Dendritic cell treated with granulocyte-macrophage colony-stimulating factor and Interleukin-4, amounts not matched to agents 40 ng/mL and 50 ng/mL, for 4 days (primary cell): ENCODE measurements at regions not wholly inside any gene's neighbourhood (a gene's known extent, or its start where the extent isn't known, plus 50 kb on each side); places are given as distances from the start of the nearest gene placed in this dataset.

Experiments
- H3K27ac Mint-ChIP-seq: one replicate; pipeline ENCODE4 v1.8.0; 2022; ENCODE audit warnings: mild to moderate bottlenecking, mixed read lengths
- H3K27me3 Mint-ChIP-seq: one replicate; pipeline ENCODE4 v1.8.0; 2022; ENCODE audit warnings: mild to moderate bottlenecking, mixed read lengths
- H3K36me3 Mint-ChIP-seq: one replicate; pipeline ENCODE4 v1.8.0; 2022; ENCODE audit warnings: low read depth, mixed read lengths
- H3K4me1 Mint-ChIP-seq: one replicate; pipeline ENCODE4 v1.8.0; 2022; ENCODE audit warnings: low read depth, mixed read lengths
- H3K4me3 Mint-ChIP-seq: one replicate; pipeline ENCODE4 v1.8.0; 2022; ENCODE audit warnings: mild to moderate bottlenecking, moderate library complexity, mixed read lengths
- H3K9me3 Mint-ChIP-seq: one replicate; pipeline ENCODE4 v1.8.0; 2022; ENCODE audit warnings: mixed read lengths
- intact Hi-C: fragments of 100-400 bp; cut with micrococcal nuclease; formaldehyde crosslinking; loops from one replicate; pipeline ENCODE4 v1.15.0; 2022

DNA sequence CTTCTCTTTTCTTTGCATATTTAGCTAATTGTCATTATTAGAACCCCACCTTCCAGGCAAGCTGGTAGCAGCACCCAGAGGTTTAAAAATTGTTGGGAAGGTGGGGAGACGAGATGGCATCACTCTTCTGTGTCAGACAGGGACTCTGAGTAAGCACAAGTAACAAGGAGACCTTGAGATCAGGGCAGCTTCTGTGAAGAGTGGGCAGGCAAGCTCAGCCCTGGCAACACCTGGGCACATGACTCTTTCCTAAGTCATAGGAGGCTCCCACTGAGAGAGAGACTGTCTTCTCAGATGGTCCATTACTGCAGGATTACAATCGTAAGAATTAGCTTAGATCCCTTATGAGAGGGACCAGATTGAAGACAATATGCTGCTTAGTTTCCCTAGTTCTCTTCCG is 183.5 kb downstream of the BRINP2 start:
- Mint-ChIP-seq H3K9me3 (no peaks in the 10 kb centered on the region), H3K4me1 (no peaks in the 10 kb centered on the region), H3K4me3 (no peak overlapping the region), H3K27ac (no peak overlapping the region), H3K27me3 (no peaks in the 10 kb centered on the region), H3K36me3 (no peaks in the 10 kb centered on the region)
- intact Hi-C loops: no loop called here

DNA sequence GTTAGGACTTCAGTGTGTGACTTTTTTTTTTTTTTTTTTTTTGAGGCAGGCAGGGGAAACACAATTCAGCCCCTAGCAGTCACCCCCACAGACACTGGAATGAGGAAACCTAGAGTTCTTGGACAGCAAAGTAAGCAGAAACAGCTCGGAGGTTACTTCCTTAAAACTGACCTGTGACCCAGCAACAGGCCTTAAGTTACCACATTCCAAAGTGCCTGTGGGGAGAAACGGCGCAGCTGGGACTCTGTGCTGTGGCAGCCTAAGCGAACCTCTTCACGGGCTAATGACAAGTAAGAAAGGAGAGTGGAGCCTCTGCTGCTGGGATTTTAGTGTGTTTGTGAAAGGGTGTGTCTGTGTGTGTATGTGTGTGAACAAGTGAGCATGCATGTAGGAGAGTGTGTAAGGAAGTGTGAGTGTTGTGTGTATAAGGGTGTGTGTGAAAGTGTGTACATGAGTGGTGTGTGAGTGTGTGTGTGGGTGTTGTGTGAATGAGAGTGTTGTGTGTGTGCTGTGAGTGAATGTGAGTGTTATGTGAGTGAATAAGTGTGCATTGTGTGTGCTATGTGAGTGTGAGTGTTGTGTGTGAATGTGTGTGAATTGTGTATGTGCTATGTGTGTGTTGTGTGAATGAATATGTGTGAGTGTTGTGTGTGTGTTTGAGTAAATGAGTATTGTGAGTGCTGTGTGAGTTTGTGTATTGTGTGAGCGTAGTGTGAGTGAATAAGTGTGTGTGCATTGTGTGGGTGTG is 180.8 kb downstream of the BRINP2 start:
- no peak overlapping the region for H3K27ac Mint-ChIP-seq
- H3K4me3 Mint-ChIP-seq: no peak overlapping the region
- no peaks in the 10 kb centered on the region for H3K27me3 Mint-ChIP-seq
- no peaks in the 10 kb centered on the region for H3K4me1 Mint-ChIP-seq
- intact Hi-C loops: no loop called here
- no peaks in the 10 kb centered on the region for H3K9me3 Mint-ChIP-seq
- H3K36me3 Mint-ChIP-seq: no peaks in the 10 kb centered on the region

DNA sequence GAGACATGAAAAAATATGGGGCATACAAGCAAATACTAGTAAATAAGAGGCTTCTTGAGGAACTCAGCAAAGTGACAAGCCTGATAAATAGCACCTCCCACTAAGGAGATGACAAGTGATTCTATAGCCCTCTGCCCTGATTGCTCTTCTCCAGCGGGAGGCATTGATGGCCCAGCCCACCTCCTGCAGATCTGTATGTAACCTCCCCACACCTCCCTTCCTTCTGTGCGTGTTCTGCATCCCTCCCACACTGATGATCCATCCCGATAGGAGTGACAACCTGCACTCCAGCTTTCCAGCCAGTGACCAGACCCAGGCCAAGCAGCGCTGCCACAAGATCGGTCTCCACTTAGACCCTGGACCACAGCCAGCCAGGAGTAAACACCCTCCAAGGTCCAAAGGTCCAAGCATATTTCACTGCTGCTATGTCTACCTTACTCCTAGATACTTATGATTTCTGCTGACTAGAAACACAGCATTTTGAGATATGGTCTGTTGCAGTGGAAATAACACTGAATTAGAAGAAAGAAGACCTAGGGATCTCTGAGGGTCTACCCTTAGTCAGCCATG is 176.1 kb downstream of the BRINP2 start:
- no peak overlapping the region for H3K4me3 Mint-ChIP-seq

DNA sequence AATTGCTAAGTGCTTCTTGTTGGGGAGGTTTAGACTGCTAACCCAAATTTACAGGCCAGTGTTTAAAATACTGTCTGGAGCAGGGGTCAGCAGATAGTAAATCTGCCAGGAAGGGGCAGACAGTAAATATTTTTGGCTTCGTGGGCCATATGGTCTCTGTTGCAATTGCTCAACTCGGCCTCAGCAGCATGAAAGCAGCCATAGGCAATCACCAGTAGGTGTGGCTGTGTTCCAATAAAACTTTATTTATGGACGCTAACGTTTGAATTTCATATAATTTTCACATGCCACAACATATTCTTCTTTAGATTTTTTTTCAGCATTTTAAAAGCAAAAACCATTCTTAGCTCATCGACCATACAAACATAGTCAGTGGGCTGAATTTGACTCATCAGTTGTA is 172.7 kb downstream of the BRINP2 start:
- no peak overlapping the region for H3K4me3 Mint-ChIP-seq

More for the DNA sequence above, 176.1 kb downstream of the BRINP2 start:
- H3K27ac Mint-ChIP-seq: no peak overlapping the region
- no peaks in the 10 kb centered on the region for H3K9me3 Mint-ChIP-seq
- no peaks in the 10 kb centered on the region for H3K36me3 Mint-ChIP-seq
- no peaks in the 10 kb centered on the region for H3K4me1 Mint-ChIP-seq
- intact Hi-C loops: no loop called here
- no peaks in the 10 kb centered on the region for H3K27me3 Mint-ChIP-seq

DNA sequence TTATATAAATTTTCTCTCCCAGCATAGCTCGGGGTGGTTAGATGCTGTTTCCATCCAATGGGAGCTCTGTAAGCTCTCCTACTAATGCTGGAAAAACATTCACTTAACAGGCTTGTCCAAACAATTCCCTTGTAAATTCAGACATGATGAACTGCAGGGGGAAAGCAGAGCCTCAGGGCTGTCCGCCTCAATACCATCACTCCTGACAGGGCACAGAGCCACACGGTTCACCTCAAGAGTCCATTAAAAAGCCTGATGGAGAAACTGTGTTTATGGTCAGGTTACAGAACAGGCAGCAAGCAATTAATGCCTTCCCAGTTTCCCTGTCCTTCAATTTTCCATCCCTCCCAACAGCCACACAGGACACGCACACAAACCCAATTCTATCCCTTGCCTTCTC is 171.0 kb downstream of the BRINP2 start:
- no peak overlapping the region for H3K27ac Mint-ChIP-seq
- no peaks in the 10 kb centered on the region for H3K4me1 Mint-ChIP-seq
- intact Hi-C loops: no loop called here
- H3K27me3 Mint-ChIP-seq: no peaks in the 10 kb centered on the region
- no peaks in the 10 kb centered on the region for H3K36me3 Mint-ChIP-seq
- peaks cover 9% of the 10 kb centered on the region for H3K9me3 Mint-ChIP-seq
- H3K4me3 Mint-ChIP-seq: no peak overlapping the region

More for the DNA sequence above, 172.7 kb downstream of the BRINP2 start:
- Mint-ChIP-seq H3K36me3 (no peaks in the 10 kb centered on the region), H3K27ac (no peak overlapping the region), H3K27me3 (no peaks in the 10 kb centered on the region), H3K9me3 (no peaks in the 10 kb centered on the region), H3K4me1 (no peaks in the 10 kb centered on the region)
- intact Hi-C loops: no loop called here

DNA sequence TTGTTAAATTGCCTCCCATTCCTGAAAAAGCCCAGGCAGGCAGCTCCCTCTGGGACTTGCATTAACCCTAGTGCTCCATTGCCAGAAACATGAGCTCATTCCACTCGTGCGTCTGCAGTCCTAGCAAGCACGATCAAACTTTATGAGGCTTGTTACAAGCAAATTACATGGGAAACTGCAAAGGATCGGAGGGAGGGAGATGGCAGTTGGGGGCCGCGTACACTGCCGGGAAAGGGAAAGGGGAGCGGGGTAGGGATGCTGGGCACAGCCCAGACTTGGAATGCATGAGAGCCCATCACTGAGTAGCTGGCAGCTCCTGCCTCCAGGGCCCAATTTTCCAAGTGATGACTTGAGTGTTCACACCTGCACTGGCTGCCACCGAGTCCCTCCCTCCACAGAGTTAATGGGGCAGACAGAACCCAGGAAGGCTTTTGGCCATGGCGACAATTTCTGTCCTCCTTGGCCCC is 169.9 kb downstream of the BRINP2 start:
- no peaks in the 10 kb centered on the region for H3K27me3 Mint-ChIP-seq
- peaks cover 9% of the 10 kb centered on the region for H3K9me3 Mint-ChIP-seq
- no peak overlapping the region for H3K27ac Mint-ChIP-seq
- intact Hi-C loops: no loop called here
- no peaks in the 10 kb centered on the region for H3K4me1 Mint-ChIP-seq
- H3K4me3 Mint-ChIP-seq: no peak overlapping the region
- H3K36me3 Mint-ChIP-seq: no peaks in the 10 kb centered on the region

DNA sequence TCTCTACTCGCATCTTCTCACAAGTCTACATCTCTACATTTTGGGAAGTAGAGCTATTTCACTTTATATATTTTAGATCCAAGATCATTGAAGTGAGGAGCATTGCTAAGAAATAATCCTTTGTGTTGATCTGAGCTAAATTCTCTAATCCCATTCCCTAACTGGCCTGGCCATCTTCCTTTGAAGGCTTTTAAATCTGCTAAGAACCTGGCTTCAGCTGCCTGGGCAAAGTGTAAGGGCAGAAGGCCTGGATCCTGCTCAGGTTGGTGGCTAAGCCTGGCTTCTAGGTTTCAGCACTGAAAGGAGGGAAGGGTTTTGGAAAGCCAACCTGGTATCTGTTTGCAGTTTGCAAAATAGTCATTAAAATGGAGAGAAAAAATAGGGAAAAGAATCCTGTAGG is 167.6 kb downstream of the BRINP2 start:
- Mint-ChIP-seq H3K27me3 (no peaks in the 10 kb centered on the region), H3K9me3 (peaks cover 9% of the 10 kb centered on the region), H3K27ac (no peak overlapping the region), H3K4me3 (no peak overlapping the region), H3K4me1 (no peaks in the 10 kb centered on the region), H3K36me3 (no peaks in the 10 kb centered on the region)
- intact Hi-C loops: no loop called here

DNA sequence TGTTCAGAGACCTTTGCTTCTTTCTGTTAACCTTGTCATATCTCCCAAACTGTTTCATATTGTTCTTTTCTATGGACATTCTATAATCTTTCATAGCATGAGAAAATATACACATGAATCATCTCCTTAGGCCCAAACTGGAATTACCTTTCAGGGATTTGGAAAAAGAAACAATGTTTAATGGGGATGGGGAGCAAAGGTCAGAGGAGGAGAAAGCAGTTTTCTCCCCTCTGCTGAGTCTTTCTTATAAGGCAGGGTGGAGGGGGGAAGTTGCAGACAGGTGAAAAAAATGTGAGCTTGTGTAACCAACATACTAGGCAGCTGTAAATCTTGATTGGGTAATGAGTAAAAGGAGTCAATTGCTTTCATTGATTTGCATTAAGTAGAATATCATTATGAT is 164.1 kb downstream of the BRINP2 start:
- H3K9me3 Mint-ChIP-seq: peaks cover 9% of the 10 kb centered on the region
- intact Hi-C loops: no loop called here
- H3K27ac Mint-ChIP-seq: no peak overlapping the region
- no peaks in the 10 kb centered on the region for H3K4me1 Mint-ChIP-seq
- H3K4me3 Mint-ChIP-seq: no peak overlapping the region
- H3K27me3 Mint-ChIP-seq: no peaks in the 10 kb centered on the region
- no peaks in the 10 kb centered on the region for H3K36me3 Mint-ChIP-seq

DNA sequence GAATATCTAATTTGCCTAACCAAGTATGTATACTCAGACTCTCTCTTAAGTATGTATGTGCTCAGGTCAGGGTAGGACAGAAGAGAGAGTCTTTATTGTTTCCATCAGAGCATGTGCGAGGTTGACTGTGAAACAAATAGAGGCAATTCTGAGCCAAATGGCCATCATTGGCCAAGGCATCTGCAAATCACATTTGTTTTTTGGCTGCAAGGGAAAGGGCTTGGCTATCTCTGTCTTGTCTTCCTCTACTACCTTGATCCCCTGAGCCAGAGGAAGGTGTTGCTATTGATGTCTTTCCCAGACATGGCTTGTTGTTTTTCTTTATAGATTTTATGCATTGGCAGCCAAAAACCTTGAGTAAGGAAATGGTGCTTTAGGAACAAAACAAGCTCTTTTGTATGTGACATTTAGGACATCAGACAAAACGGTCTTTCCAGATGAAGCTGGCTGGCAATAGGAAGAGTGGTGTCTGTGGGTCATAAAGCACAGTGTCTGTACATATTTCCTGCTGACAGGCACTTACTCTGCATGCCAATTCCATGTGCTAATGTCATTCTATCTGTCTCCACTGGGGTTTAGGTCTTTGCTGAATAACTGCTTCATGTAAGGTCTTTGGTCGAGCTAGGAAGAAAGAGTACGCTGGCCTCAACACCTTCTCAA is 163.3 kb downstream of the BRINP2 start:
- intact Hi-C loops: no loop called here
- no peaks in the 10 kb centered on the region for H3K27me3 Mint-ChIP-seq
- no peaks in the 10 kb centered on the region for H3K4me1 Mint-ChIP-seq
- no peak overlapping the region for H3K27ac Mint-ChIP-seq
- H3K4me3 Mint-ChIP-seq: no peak overlapping the region
- H3K36me3 Mint-ChIP-seq: no peaks in the 10 kb centered on the region
- H3K9me3 Mint-ChIP-seq: peaks cover 9% of the 10 kb centered on the region
